H9 (cell line): ENCODE measurements at regions not wholly inside any gene's neighbourhood (a gene's known extent, or its start where the extent isn't known, plus 50 kb on each side); places are given as distances from the start of the nearest gene placed in this dataset.

Experiments used
- DNase-seq: peaks from one replicate; pipeline ENCODE4 v3.0.0-alpha.2; 2017
- H2AFZ ChIP-seq: one replicate; pipeline ENCODE4 v1.6.1; 2013; ENCODE audit warnings: mild to moderate bottlenecking, low read length, control low read depth, moderate library complexity
- H2AK5ac ChIP-seq: 2 replicates; pipeline ENCODE4 v1.6.1; 2013; ENCODE audit warnings: low read length, control low read depth, mixed read lengths; ENCODE audit not compliant: insufficient read length
- H2BK120ac ChIP-seq: one replicate; pipeline ENCODE4 v1.6.1; 2013; ENCODE audit warnings: low read depth, mild to moderate bottlenecking, low read length, control low read depth, inconsistent platforms; ENCODE audit not compliant: poor library complexity, severe bottlenecking
- H2BK12ac ChIP-seq: 2 replicates; pipeline ENCODE4 v1.6.1; 2013; ENCODE audit warnings: low read length, control low read depth, mixed read lengths, low read depth; ENCODE audit not compliant: insufficient read length
- H2BK15ac ChIP-seq: 2 replicates; pipeline ENCODE4 v1.6.1; 2013; ENCODE audit warnings: low read depth, low read length, control low read depth
- H2BK20ac ChIP-seq: one replicate; pipeline ENCODE4 v1.6.1; 2013; ENCODE audit warnings: low read depth, mild to moderate bottlenecking, low read length, control low read depth, inconsistent platforms; ENCODE audit not compliant: poor library complexity, severe bottlenecking
- H2BK5ac ChIP-seq: 2 replicates; pipeline ENCODE4 v1.6.1; 2013; ENCODE audit warnings: low read length, control low read depth, mixed read lengths; ENCODE audit not compliant: insufficient read length
- H3K14ac ChIP-seq: 2 replicates; pipeline ENCODE4 v1.6.1; 2013; ENCODE audit warnings: low read length, control low read depth; ENCODE audit not compliant: insufficient read depth
- H3K18ac ChIP-seq: 2 replicates; pipeline ENCODE4 v1.6.1; 2013; ENCODE audit warnings: low read depth, mild to moderate bottlenecking, mixed read lengths, low read length, control low read depth; ENCODE audit not compliant: insufficient read length
- H3K23ac ChIP-seq: 2 replicates; pipeline ENCODE4 v1.6.1; 2013; ENCODE audit warnings: low read length, control low read depth, mixed read lengths, low read depth; ENCODE audit not compliant: insufficient read length
- H3K23me2 ChIP-seq: 2 replicates; pipeline ENCODE4 v1.6.1; 2013; ENCODE audit warnings: low read depth, mild to moderate bottlenecking, mixed read lengths, low read length, control low read depth; ENCODE audit not compliant: insufficient read length, poor library complexity, severe bottlenecking
- H3K27ac ChIP-seq: 2 replicates; pipeline ENCODE4 v1.5.1; 2013; ENCODE audit warnings: low read length, control low read depth, mixed read lengths, low read depth; ENCODE audit not compliant: insufficient read length
- H3K27me3 ChIP-seq: 2 replicates; pipeline ENCODE4 v1.6.1; 2013; ENCODE audit warnings: low read length, control low read depth, inconsistent platforms; ENCODE audit not compliant: insufficient read depth
- H3K4ac ChIP-seq: 2 replicates; pipeline ENCODE4 v1.6.1; 2013; ENCODE audit warnings: low read depth, mild to moderate bottlenecking, control low read depth, inconsistent platforms, low read length, moderate library complexity
- H3K4me1 ChIP-seq: 2 replicates; pipeline ENCODE4 v1.6.1; 2013; ENCODE audit warnings: low read length, control low read depth, inconsistent platforms; ENCODE audit not compliant: insufficient read depth
- H3K4me2 ChIP-seq: 2 replicates; pipeline ENCODE4 v1.6.1; 2013; ENCODE audit warnings: low read length, control low read depth, mixed read lengths; ENCODE audit not compliant: insufficient read length, insufficient read depth
- H3K56ac ChIP-seq: 2 replicates; pipeline ENCODE4 v1.6.1; 2013; ENCODE audit warnings: low read depth, mild to moderate bottlenecking, mixed read lengths, low read length, control low read depth; ENCODE audit not compliant: insufficient read length
- H3K79me1 ChIP-seq: 2 replicates; pipeline ENCODE4 v1.6.1; 2013; ENCODE audit warnings: low read depth, mild to moderate bottlenecking, moderate library complexity, low read length, control low read depth, inconsistent platforms; ENCODE audit not compliant: insufficient read depth, poor library complexity, severe bottlenecking
- H3K79me2 ChIP-seq: 2 replicates; pipeline ENCODE4 v1.6.1; 2013; ENCODE audit warnings: low read length, control low read depth, inconsistent platforms; ENCODE audit not compliant: insufficient read depth
- H3K9ac ChIP-seq: 2 replicates; pipeline ENCODE4 v1.6.1; 2013; ENCODE audit warnings: low read length, control low read depth, mixed read lengths; ENCODE audit not compliant: insufficient read length; ENCODE audit errors: extremely low read depth
- H3K9me3 ChIP-seq: one replicate; pipeline ENCODE4 v1.6.1; 2013; ENCODE audit warnings: low read depth, low read length, inconsistent platforms; ENCODE audit not compliant: control insufficient read depth
- H3T11ph ChIP-seq: one replicate; pipeline ENCODE4 v1.6.1; 2013; ENCODE audit warnings: mild to moderate bottlenecking, low read length, control low read depth, inconsistent platforms
- H4K20me1 ChIP-seq: one replicate; pipeline ENCODE4 v1.6.1; 2013; ENCODE audit not compliant: control insufficient read depth, insufficient read length, insufficient read depth
- H4K5ac ChIP-seq: 2 replicates; pipeline ENCODE4 v1.6.1; 2013; ENCODE audit warnings: low read depth, mild to moderate bottlenecking, mixed read lengths, low read length, control low read depth; ENCODE audit not compliant: insufficient read length
- H4K8ac ChIP-seq: replicated peaks from 2 replicates; pipeline ENCODE4 v1.6.1; 2013; ENCODE audit warnings: low read length, control low read depth, mixed read lengths, low read depth; ENCODE audit not compliant: insufficient read length
- H4K91ac ChIP-seq: 2 replicates; pipeline ENCODE4 v1.6.1; 2013; ENCODE audit warnings: low read depth, mild to moderate bottlenecking, moderate library complexity, mixed read lengths, low read length, control low read depth; ENCODE audit not compliant: insufficient read length
- H3K27ac Mint-ChIP-seq, 3 experiments: 2 replicates in 2 of 3; 3 replicates in 1 of 3; pipeline ENCODE4 v1.8.0; 2020 to 2021; ENCODE audit warnings: mixed read lengths in 3 of 3, mild to moderate bottlenecking in 1 of 3, moderate library complexity in 1 of 3
- H3K27me3 Mint-ChIP-seq: 2 replicates; pipeline ENCODE4 v1.8.0; 2021; ENCODE audit warnings: low read depth, mild to moderate bottlenecking, moderate library complexity, mixed read lengths
- H3K36me3 Mint-ChIP-seq, 3 experiments: 2 replicates in 2 of 3; 3 replicates in 1 of 3; pipeline ENCODE4 v1.8.0; 2020 to 2021; ENCODE audit warnings: low read depth in 3 of 3, mixed read lengths in 3 of 3; ENCODE audit not compliant: insufficient read depth in 1 of 3
- H3K4me1 Mint-ChIP-seq, 2 experiments: 2 replicates each; pipeline ENCODE4 v1.8.0; 2020; ENCODE audit warnings: mixed read lengths in 2 of 2
- H3K4me3 Mint-ChIP-seq, 2 experiments: 2 replicates in 1 of 2; 3 replicates in 1 of 2; pipeline ENCODE4 v1.8.0; 2020 to 2021; ENCODE audit warnings: mild to moderate bottlenecking in 2 of 2, mixed read lengths in 2 of 2, moderate library complexity in 1 of 2
- H3K9me3 Mint-ChIP-seq, 2 experiments: 2 replicates in 1 of 2; 3 replicates in 1 of 2; pipeline ENCODE4 v1.8.0; 2020; ENCODE audit warnings: mild to moderate bottlenecking in 2 of 2, mixed read lengths in 2 of 2, moderate library complexity in 1 of 2
- WGBS: extraction: QIAGEN DNeasy Blood & Tissue Kit; methylation state at CpG from one replicate; pipeline ENCODE4 v1.1.7; 2013; ENCODE audit warnings: missing lambda C conversion rate, low lambda C conversion rate, mixed read lengths; ENCODE audit not compliant: insufficient read length; ENCODE audit errors: extremely low coverage; 5-methylcytosine and 5-hydroxymethylcytosine counted together
- TF ChIP-seq, protein P1 (sequence below): fragments of 200-600 bp; sonication (generic); conservative IDR thresholded peaks from 3 replicates; pipeline ENCODE4 v1.8.0; 2021; ENCODE audit warnings: antibody characterized with exemption, mild to moderate bottlenecking

DNA sequence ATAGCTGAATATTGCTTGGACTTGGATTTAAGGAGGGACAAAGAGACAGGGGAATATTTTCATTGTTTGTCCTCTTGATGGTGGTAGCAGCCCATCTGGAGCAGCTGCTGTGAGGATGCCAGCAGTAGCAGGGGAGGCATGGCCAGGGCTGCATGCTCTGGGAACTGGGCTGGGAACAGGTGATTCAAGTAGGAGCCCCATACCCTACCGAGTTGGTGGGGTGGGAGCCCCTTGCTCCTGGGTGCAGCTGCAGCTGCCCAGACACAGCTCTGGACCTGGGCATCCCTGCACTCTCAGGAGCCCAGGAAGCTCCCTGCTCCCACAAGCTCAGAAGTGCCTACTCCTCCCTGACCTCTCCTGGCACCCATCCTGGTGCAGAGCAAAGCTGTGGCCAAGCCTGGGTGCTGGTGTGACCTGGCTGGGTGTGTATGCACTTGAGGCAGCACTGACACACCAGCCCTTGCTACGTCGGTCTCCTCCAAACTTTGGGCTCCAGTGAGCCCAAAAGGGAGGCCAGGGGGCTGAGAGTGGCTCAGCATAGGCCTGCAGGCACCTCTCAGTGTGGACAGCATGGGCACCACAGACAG, 341.8 kb upstream of the CCDC179 start:
- no peaks in the 10 kb centered on the region for H3K79me2 ChIP-seq
- H3K36me3 Mint-ChIP-seq: peaks cover 17 to 37% (median 30%) of the 10 kb centered on the region in 3 experiments
- H2BK12ac ChIP-seq: no peak overlapping the region
- H3T11ph ChIP-seq: no peak overlapping the region
- H2BK120ac ChIP-seq: no peak overlapping the region
- no peak overlapping the region for H2AFZ ChIP-seq
- no peak overlapping the region for H4K91ac ChIP-seq
- H3K4me3 Mint-ChIP-seq: no peak overlapping the region
- H3K9me3 Mint-ChIP-seq: peaks cover 33 to 39% of the 10 kb centered on the region in 2 experiments
- TF ChIP-seq, protein P1, sequence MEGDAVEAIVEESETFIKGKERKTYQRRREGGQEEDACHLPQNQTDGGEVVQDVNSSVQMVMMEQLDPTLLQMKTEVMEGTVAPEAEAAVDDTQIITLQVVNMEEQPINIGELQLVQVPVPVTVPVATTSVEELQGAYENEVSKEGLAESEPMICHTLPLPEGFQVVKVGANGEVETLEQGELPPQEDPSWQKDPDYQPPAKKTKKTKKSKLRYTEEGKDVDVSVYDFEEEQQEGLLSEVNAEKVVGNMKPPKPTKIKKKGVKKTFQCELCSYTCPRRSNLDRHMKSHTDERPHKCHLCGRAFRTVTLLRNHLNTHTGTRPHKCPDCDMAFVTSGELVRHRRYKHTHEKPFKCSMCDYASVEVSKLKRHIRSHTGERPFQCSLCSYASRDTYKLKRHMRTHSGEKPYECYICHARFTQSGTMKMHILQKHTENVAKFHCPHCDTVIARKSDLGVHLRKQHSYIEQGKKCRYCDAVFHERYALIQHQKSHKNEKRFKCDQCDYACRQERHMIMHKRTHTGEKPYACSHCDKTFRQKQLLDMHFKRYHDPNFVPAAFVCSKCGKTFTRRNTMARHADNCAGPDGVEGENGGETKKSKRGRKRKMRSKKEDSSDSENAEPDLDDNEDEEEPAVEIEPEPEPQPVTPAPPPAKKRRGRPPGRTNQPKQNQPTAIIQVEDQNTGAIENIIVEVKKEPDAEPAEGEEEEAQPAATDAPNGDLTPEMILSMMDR: no peak
- H4K20me1 ChIP-seq: no peaks in the 10 kb centered on the region
- no peak overlapping the region for H3K56ac ChIP-seq
- no peaks in the 10 kb centered on the region for H3K4me1 ChIP-seq
- H3K27me3 ChIP-seq: no peaks in the 10 kb centered on the region
- no CpG with 5 or more reads among the region's 3 CpGs for WGBS
- no peaks in the 10 kb centered on the region for H3K79me1 ChIP-seq
- H3K9ac ChIP-seq: no peak overlapping the region
- no peak overlapping the region for H4K5ac ChIP-seq
- H3K4me1 Mint-ChIP-seq: no peaks in the 10 kb centered on the region
- no peak overlapping the region for H2AK5ac ChIP-seq
- no peak overlapping the region for H3K14ac ChIP-seq
- no peak overlapping the region for H3K18ac ChIP-seq
- peaks cover 24% of the 10 kb centered on the region for H3K9me3 ChIP-seq
- no peak for DNase-seq
- no peak overlapping the region for H3K27ac Mint-ChIP-seq
- no peak overlapping the region for H2BK15ac ChIP-seq
- no peak overlapping the region for H4K8ac ChIP-seq
- H3K27ac ChIP-seq: no peak overlapping the region
- no peak overlapping the region for H3K4me2 ChIP-seq
- H3K27me3 Mint-ChIP-seq: no peaks in the 10 kb centered on the region; the same call in 1 of the 2 replicates
- no peak overlapping the region for H3K4ac ChIP-seq
- no peak overlapping the region for H2BK20ac ChIP-seq
- no peaks in the 10 kb centered on the region for H3K23me2 ChIP-seq
- H2BK5ac ChIP-seq: no peak overlapping the region
- H3K23ac ChIP-seq: no peak overlapping the region
